GM12874 (cell line): ENCODE measurements at regions not wholly inside any gene's neighbourhood (a gene's known extent, or its start where the extent isn't known, plus 50 kb on each side); places are given as distances from the start of the nearest gene placed in this dataset.

Experiments used
- TF ChIP-seq, protein P1 (sequence below): IDR thresholded peaks from 2 replicates; pipeline ENCODE4 v1.5.1; 2011; ENCODE audit warnings: low read depth, mild to moderate bottlenecking, control low read depth, low read length, moderate library complexity; ENCODE audit not compliant: insufficient read depth

- TF ChIP-seq, protein P1, sequence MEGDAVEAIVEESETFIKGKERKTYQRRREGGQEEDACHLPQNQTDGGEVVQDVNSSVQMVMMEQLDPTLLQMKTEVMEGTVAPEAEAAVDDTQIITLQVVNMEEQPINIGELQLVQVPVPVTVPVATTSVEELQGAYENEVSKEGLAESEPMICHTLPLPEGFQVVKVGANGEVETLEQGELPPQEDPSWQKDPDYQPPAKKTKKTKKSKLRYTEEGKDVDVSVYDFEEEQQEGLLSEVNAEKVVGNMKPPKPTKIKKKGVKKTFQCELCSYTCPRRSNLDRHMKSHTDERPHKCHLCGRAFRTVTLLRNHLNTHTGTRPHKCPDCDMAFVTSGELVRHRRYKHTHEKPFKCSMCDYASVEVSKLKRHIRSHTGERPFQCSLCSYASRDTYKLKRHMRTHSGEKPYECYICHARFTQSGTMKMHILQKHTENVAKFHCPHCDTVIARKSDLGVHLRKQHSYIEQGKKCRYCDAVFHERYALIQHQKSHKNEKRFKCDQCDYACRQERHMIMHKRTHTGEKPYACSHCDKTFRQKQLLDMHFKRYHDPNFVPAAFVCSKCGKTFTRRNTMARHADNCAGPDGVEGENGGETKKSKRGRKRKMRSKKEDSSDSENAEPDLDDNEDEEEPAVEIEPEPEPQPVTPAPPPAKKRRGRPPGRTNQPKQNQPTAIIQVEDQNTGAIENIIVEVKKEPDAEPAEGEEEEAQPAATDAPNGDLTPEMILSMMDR = no peak
Observed at GRCh38 chr3:188049606-188050530, 104.1 kb upstream of the LPP start.

GRCh38 chr3:188051801-188052168, 102.2 kb upstream of the LPP start:
- TF ChIP-seq, protein P1 = no peak

DNA sequence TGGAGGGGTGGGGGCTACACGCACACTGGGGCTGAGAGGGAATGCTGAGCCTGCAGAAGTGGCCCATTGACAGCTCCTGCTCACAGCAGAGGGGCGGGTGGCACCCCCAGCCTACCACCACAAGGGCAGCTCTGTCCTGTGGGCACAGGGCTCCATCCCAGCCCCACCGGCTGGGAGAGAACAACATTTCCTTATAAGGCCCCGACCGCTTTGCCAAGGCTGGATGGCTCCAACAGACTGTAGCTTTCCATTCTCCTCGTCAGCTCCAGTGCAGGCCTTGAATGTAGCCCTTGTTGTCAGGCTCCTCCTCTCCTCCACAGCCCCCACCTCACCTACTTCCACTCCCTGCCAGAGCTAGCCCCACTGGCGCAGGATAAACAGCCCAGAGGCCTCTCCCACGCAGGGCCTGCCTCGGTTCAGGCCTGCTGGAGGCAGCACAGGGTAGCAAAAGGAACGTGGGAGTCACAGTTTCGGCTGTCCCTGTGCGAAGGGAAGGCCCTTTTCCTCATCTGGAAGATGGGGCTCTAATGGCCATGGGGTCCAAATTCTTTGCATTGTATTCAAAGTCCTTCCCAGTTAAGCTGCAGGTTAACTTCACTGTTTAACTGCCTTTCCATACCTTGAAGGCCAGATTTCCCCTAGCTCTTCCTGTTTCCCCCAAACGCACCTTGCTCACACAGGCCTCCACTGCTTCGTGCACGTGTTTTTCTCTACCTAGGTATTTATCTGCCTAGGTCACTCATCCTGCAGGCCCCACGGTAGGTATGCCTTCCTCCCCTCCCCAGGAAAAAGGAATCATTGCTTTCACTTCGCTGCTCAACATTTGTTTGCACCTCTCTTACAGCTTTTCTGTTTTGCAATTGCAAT, 101.6 kb upstream of the LPP start:
- TF ChIP-seq, protein P1 = no peak

GRCh38 chr3:188053036-188053340, 101.0 kb upstream of the LPP start:
- TF ChIP-seq, protein P1 = no peak

DNA sequence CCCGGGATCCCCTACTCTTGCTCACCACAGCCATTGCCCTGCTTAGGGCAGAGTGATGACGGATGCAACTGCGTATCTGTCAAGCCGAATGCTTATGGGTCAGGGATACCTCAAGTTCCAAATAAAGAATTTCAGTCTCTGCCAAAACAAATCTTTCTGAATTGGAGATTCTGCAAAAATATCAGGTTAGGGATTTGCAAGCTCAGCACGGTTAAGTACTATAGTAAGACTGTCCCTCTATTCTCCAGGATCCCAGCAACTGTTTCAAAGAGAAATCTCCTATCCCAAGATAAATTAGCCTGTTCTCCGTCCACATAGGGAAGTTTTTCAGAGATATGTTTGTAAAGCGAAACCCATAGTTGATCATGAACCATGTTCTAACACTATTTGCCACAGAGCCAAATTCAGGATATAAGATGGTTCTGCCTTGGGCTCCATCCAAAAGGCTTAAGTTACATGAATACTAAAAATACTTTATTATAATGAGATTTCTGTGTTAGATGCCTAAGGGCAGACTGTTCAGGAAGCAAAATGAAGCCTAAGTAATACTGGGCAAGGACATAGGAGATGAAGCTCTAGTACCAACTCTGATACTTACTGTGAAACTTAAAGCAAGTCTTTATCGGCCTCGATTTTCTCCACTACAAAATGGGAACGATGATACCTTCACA, 100.1 kb upstream of the LPP start:
- TF ChIP-seq, protein P1 = no peak

DNA sequence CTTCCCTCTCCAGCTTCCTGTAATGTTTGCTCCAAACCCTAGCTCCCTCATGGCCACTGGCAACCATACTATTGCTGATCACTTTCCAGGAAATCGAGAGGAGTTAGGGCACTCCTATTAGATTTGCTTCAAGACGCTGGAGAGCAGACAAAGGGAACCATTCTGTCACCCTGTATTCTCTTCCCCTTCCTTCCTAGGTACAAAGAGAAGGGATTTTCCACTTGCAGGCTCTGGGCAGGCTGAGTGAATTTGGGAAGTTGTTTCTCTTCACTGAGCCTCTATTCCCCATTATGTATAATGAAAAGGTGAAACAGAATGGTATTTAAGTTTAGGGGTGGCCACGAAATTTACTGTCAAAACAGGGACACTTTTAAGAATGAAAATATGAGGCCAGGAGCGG, 99.4 kb upstream of the LPP start:
- TF ChIP-seq, protein P1 = no peak

GRCh38 chr3:188055388-188055787, 98.6 kb upstream of the LPP start:
- TF ChIP-seq, protein P1 = no peak
